Epithelial cell of proximal tubule (primary cell): ENCODE measurements at regions not wholly inside any gene's neighbourhood (a gene's known extent, or its start where the extent isn't known, plus 50 kb on each side); places are given as distances from the start of the nearest gene placed in this dataset.

Source experiments
- DNase-seq: peaks from one replicate; pipeline ENCODE4 v3.0.0-alpha.2; 2011; ENCODE audit warnings: low read depth
- H3K4me3 ChIP-seq: 2 replicates; pipeline ENCODE4 v1.5.1; 2011; ENCODE audit warnings: low read depth, mild to moderate bottlenecking, low read length
- CTCF ChIP-seq: conservative IDR thresholded peaks from 2 replicates; pipeline ENCODE4 v1.5.1; 2012; ENCODE audit warnings: low read depth, mild to moderate bottlenecking, low read length

- TF ChIP-seq CTCF = no peak
- no peak for DNase-seq
Measured at GRCh38 chr18:56172527-56172926, 465.9 kb downstream of the TXNL1 start.

GRCh38 chr18:56171848-56172247, 466.5 kb downstream of the TXNL1 start:
- no peak for DNase-seq

More at GRCh38 chr18:56172527-56172926, 465.9 kb downstream of the TXNL1 start:
- H3K4me3 ChIP-seq = no peak overlapping the region

GRCh38 chr18:56168049-56168781, 470.2 kb downstream of the TXNL1 start:
- no peak overlapping the region for H3K4me3 ChIP-seq
- no peak for DNase-seq
- TF ChIP-seq CTCF = no peak

More at GRCh38 chr18:56171848-56172247, 466.5 kb downstream of the TXNL1 start:
- TF ChIP-seq CTCF = no peak
- no peak overlapping the region for H3K4me3 ChIP-seq

- no peak for TF ChIP-seq CTCF
- H3K4me3 ChIP-seq = no peak overlapping the region
- no peak for DNase-seq
Measured at GRCh38 chr18:56167366-56167765, 471.0 kb downstream of the TXNL1 start.

GRCh38 chr18:56166914-56167313, 471.5 kb downstream of the TXNL1 start:
- no peak overlapping the region for H3K4me3 ChIP-seq
- TF ChIP-seq CTCF = no peak
- no peak for DNase-seq

GRCh38 chr18:56165601-56166355, 472.6 kb downstream of the TXNL1 start:
- TF ChIP-seq CTCF = no peak
- no peak overlapping the region for H3K4me3 ChIP-seq
- DNase-seq = no peak
